ENCODE measurements at regions not wholly inside any gene's neighbourhood (a gene's known extent, or its start where the extent isn't known, plus 50 kb on each side); places are given as distances from the start of the nearest gene placed in this dataset.

DNA sequence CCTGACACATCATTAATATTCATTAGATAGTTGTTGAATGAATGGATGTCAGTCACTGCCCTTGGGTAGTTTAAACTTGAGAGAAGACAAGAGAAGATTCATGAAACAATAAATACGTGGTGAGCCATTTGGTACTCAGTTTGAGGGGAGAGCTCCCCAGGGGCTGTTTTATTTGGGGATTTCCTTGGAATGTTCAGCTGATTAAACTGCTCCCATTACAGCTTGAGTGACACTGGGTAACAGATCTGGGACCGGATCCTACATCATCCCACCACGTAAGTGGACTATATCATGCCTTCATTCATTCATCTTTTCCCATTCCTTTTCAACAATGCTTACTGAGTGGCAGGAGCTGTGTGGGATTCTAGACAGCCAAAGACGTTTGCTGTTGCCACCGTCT, 162.0 kb downstream of the FAT3 start:
- DNase-seq, result no peak

DNA sequence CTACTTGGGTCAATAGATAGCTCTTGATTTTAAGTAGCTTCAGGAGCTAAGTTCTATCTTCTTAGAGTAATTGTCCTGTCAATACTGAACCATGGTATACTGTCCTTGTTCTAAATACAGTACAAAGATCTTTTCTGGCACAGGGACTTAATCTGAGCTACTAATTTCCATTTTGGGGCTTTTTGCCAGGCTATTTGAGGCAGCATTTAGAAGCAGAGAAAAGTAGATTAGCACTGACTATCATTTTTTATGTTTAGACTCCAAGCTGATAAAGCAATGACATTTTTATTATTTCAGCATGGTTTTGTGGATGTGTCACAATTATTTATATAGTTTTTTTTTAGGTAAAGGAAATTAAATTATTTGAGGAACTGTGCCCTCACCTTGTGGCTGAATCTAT, 163.2 kb downstream of the FAT3 start:
- no peak for DNase-seq

DNA sequence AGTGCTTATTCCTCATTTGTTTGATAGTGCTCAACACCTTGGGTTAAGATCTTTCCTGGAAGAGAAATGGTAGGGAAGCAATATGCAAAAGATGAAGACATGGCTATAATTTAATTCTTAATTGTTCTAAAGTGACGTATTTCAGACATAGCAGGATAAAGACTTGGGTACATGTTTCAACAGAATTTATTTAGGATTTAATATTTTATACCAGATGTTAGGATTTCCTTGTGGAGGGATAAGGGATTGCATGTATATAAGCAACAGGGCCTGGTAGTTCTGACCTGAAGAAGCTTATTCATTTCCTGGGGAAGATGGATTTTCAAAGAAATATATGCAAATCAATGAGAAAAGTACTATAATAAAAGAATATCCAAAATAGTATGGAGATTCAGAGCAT, 163.8 kb downstream of the FAT3 start:
- DNase-seq, result no peak

DNA sequence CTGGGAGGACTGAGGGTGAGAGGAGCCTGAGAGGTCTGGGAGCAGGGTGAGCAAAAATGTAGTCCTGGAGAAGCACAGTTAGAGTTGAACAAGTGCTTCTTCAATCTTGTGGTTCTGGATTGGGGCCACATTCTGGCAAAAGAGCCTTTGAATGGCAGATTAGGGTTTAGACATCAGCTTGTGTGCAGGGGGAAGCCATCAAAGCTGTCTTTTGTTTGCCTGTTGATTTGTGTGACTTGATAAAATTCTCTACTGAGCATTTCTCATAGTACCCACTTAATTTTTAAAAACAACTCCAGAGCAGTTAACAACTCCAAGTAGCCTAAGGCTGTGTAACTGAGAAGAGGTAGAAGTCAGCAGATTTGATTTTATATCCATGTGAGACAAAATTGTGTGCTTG, 166.2 kb downstream of the FAT3 start:
- no peak for DNase-seq

DNA sequence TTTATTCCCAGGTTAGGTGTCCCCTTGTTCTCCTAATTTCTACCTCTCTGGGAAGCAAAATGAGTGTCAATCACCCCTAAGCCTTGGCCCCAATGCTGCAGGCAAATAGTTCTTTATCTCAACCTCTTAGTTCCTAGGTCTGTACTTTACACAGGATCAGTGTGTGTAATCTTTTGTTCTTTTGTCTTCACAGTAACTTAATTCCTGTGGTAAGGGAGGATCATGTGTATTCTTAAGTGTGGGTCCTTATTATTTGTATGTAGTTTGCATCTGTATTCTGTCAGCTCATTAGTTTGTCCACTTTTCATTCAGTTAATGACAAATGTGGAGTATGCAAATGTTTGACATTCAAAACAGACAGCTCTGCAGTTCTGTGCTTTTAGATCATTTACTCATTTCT, 166.7 kb downstream of the FAT3 start:
- no peak for DNase-seq

DNA sequence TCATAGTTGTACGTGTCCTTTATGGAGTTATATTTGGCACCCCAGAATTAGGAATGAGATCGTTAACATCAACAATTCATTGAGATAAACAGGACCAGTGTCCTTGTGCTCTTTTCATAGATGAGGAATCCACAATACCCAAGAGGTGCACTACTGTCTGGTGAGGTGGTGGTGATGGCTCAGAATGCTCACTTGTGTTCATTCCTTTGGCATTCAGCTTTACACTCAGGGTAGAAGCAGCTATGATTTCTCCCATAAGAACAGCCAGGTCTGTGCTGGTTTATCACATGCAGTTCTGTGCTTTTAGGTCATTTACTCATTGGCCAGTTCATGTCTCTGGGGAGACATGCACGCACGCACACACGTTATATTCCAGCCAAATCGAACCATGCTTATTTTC, 167.2 kb downstream of the FAT3 start:
- no peak for DNase-seq

DNA sequence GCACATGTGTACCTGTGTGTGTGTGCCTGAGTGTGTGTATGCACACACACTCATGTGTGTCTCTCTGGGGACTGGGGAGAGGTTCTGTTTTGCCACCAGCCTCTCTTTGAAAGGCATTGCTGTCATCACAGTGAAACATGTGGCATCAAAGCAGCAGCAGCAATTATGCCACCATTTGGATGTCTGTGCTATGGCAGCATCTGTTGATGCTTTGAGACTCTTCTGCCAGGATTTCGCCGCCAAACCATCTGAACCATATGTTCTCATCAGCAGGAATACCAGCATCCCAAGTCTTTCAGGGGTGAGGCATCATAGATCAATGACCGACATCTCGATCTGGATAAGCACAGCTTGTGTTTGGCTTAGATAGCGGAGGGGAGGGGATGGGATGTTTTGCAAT, 168.6 kb downstream of the FAT3 start:
- no peak for DNase-seq

DNA sequence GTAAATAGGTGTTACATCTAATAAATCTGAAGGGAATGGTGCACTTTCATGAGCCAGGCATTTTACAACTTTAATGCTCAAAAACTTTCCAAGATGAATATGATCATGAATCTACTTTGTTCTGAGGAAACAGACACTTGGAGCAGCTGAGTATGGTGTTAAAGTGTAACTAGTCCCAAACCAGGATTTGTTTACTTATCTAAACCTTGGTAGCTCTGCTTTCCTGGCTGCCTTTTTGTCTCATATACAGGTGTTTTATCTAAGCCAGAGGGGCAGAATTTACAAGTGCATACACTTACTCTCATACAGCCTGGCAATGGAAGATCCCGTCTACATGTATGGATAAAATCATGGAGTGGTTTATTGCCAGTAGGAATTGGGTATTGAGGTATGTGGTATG, 171.5 kb downstream of the FAT3 start:
- DNase-seq, result no peak

DNA sequence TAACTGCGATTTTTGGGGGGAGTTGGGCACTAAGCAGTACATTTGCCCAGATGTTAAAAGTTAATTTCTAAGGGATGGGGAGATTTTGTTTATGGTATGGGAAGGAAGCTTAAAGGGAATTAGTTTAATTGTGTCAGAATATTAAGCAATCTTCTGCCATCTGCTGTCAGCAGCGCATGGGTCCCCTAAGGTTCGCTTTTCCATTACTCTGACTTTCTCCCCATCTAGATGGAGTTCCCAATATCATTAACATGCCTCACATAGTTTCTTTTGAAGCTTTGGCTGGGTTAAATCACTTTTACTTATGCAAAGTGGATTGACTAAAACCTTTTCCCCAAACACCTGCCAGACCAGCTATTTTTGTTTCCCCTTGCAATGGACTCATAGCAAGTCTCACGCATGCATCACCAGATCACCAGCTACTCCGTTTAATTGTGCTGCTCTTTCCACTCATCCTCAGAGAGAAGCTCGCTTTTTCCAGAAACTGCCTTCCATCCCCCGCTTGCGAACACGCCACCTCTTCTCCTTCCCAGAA, 172.7 kb downstream of the FAT3 start:
- no peak for DNase-seq

DNA sequence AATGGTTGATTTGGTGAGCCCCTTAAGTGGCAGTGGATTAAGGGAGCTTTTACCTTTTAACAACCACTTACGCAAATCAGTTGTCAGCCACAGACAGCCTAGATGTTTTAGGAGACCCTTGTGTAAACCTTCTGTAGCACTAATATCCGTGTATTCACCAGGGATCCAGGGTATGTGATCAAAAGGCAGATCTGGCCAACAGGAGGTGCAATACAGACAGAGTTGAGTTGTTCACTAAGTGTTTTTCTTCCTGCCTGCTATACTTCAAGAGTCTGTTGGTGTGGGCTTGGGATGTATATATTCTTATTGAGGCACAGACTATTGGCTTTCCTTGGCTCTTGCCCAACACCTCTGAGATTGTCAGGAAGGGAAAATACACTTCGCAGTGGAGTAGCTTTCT, 175.1 kb downstream of the FAT3 start:
- DNase-seq, result peak; percentile 3

DNA sequence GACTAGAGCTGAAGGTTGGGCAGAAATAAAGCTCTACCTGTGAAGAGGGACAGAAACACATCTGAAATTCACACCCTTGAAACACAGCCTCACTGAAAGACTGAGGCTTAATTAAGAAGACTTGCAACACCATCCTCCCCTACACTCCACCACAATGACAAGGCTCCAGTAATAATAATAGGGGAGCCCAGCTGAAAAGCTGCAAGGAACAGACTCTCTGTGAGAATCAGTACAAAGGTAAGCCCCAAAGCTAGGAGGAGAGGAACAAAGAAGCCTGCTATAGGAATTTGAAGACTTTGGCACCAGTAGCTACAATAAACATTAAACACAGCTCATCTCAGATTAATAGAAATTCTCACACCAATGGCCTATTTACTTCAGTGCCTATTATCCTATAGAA, 176.9 kb downstream of the FAT3 start:
- DNase-seq, result no peak

DNA sequence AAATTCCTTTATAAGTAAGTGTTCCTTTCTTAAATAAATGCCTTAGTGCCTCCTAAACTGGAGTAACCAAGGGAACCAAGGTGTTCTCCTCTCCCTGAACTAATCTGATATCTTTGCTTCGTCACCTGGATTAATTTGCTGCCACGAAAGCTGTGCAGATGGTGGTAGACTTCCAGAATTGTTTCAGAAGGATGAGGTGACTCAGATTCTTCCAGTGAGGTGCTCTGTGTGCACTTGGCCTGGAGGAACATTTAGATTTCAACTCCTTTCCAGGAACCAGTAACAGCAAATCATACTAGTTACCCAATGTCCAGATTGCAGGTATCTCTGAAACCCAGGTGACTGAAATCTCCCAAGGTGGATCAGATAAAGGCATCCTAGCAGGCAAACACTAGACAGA, 181.9 kb downstream of the FAT3 start:
- no peak for DNase-seq

DNA sequence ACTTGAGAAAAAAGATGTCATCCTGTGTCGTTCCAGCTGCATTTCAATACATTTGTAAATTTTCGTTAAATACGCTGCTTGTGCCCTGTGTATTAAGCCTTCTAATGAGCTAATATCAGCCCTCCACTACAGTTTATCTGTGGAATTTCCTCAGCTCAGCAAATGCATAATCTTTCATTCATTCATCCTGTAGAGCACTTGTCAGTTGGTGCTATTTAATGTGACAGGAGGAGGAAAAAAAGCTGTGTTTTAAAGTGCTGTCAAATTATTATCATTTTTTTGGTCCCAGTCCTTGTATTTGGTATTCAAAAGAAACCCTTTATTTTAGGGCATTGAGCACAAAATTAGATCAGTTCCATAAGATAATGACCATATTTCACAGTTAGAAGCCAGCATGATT, 184.7 kb downstream of the FAT3 start:
- no peak for DNase-seq

DNA sequence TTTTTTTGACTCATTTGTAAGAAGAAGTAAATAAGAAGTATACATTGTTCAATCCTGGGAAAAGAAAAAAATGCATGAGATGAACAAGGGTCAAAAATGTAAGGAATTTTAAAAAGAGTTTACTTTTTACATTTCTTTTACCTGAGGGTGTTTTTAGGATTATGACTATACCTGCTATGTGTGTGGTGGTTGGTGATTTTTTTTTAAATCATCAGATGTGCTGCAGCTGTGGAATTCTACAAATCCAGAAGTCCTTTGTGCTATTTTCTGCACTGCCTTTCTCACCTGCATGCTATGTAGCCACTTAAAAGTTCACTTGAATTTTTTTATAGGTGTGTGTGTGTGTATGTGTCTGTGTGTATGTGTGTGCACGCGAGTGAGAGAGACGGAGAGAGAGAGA, 185.3 kb downstream of the FAT3 start:
- no peak for DNase-seq

DNA sequence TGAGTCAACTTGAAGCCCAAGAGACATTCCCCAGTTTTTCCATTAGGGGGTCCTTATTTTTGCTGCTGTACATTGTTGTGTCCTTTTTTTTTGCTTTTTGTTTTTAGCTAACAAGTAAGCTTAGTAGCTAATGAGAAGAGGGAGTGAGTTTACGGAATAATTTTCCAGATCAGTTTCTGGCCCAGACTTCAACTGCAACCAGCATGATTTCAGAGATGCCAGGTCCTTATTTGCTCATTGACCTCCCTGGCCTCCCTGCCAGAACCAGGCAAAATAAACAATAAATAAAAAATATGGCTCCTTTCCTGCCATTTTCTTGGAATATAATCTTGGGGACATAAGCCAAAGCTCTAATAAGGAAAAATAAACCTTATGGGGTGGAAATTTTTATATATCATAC, 185.9 kb downstream of the FAT3 start:
- DNase-seq, result no peak

DNA sequence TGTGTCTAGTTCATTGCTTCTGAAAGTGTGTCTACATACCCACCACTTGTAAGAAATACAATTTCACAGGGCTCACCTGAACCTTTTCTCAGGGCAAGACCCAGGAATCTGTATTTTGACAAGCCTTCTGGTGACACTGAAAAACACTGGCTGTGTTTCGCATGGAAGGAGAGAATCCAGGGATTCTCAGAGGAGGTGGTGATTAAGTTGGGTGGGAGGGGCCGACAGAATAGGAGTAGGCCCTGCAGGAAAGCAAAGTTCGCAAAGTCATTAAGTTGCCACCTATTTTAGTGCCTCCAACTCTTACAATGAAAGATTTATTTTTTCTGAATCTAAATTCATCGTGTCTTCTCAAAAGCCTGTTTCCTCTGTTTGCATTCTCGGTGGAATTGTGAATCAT, 186.8 kb downstream of the FAT3 start:
- DNase-seq, result no peak

DNA sequence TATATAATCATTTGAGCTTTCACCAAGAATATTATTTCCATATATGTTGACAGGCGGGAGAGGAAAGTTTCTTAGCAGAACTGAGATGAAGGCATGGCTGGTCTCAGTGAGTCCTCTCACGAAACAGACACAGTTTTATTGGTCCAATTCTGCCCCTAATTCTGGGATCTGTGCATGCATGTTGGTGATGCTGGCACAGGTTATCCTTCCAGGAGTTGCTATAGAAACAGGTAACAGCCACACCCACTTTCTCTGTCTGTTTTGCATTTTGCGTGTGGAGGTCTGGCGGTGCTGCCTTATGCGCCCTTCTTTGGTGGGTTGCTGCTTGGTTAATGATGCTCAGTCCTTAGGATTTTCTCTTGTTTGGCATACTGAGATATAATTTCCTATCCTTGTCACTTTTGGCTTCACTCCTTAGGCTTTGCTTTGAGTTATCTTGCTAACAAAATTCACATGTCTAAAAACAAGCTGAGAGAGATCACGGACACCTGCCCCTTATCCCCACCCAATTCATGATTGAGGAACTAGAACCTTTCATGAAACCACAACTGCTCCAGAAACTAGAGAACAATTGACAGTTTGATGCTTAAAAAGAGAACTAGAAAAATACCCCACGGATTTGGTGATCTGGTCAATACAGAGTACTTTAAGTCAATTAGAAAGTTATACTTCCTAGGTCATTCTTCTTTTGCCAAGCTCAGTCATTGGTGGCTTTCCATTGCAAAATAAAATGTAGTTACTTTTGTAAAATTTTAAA, 189.3 kb downstream of the FAT3 start:
- no peak for DNase-seq

DNA sequence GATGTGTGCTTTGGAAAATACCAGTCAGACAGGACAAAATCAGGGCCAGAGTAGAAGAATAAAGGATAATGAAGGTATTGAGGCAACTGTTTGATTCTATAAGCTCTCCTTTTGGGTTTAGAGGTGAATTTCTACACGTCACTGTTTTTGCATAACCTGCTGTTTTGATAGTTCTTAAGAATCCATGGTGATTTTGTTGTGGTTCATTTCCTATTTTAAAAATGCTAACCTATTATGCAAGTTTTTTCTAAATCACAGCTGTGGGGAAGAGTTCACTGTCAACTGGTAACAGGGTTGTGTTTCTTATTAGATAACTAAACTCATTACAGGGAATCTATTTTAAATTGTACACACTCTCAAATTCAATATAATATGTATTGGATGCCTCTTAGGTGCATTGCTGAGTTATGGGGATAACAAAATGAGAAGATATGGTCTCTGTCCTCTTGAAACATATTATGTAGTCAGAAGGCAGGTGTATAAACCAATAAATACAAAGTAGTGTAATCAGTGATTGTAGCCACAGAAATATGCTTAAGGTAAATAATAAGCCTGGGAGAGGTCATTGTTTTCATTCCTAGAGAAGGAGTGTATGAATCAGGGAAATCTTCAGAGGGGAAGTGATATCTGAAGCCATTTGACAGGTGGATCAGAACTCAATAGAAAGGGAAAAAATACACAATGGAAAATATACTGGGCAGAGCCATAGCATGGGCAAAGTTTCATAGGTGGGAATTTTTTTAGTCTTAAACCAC, 192.5 kb downstream of the FAT3 start:
- no peak for DNase-seq

DNA sequence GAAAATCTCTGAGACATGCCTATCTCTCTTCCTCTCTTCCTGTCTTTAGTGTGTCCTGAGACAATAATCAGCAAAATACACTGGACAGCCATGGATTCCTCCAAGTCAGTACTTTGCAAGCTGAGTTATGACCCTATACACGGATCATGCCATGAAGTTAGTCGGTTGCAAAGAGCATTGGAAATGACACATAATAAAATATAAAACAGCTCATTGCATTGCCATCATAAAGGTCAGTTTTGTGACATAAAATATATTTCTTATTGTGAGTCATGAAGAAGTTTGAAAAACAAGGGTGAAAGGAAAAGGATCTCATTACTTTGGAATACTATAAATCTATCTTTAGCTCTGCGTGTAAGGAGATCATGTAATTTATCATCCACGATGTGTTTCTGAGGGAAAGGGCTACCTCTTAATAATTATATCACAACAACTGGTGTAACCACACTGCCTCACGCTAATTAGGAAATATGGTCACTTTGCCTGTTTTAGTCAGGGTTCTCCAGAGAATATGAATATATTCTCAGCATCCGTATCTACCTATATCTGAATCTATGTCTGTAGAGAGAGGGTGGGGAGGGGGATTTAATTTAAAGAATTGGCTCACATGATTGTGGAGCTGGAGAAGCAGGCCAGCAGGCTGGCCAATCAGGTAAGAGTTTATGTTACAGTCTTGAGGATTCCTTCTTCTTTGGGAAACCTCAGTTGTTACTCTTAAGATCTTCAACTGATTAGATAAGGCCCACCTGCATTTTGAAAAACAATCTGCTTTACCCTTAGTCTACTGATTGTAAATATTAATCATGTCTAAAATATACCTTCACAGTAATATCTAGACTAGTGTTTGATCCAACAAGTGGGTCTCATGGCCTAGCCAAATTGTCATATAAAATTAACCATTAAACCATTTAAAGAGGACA, 198.8 kb downstream of the FAT3 start:
- no peak for DNase-seq

DNA sequence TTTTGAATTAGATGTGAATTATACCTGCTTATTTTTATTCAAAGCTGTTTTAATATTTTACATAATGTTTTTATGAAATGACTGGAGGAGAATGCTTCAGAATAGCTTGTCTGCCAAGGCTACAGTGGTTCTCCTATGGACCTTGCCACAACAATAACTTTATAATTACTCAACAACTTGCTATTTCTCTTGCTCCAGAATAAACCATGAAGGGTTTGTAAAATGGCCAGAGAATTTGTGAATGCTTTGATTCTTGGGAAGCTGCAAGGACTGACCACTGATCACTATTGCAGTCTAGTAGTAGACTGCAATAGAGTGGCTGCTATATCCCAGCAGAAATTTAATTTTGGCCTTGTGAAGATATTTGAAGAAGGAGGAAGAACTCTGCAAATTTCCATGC, 199.7 kb downstream of the FAT3 start:
- no peak for DNase-seq

DNA sequence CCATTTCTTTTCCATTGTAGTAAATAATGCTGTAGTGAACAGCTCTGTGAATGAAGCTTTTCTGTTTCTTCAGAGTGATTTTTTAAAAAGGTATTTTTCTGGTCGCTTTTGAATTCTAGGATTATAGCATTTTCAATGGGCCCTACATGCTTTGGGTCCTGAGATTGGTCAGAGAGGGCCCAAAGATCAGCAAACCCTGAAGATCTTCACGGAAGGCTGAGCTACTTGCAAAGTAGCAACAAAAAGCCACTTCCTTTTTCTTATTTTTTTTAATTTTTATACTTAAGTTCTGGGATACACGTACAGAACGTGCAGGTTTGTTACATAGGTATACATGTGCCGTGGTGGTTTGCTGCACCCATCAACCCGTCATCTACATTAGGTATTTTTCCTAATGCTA, 200.5 kb downstream of the FAT3 start:
- DNase-seq, result no peak

DNA sequence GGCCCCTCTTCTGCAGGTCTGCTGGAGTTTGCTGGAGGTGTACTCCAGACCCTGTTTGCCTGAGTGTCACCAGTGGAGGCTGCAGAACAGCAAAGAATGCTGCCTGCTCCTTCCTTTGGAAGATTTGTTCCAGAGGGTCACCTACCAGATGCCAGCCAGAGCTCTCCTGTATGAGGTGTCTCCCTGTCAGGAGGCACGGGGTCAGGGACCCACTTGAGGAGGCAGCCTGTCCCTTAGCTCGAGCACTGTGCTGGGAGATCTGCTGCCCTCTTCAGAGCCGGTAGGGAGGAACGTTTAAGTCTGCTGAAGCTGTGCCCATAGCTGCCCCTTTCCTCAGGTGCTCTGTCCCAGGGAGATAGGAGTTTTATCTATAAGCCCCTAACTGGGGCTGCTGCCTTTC, 207.9 kb downstream of the FAT3 start:
- no peak for DNase-seq
